IMR-90 (cell line): ENCODE measurements at regions not wholly inside any gene's neighbourhood (a gene's known extent, or its start where the extent isn't known, plus 50 kb on each side); places are given as distances from the start of the nearest gene placed in this dataset.

ENCODE experiments used
- ATAC-seq: fragments of 200-7000 bp; cut with Tn5 transposase; 2 replicates; pipeline ENCODE4 v1.9.1; 2020; ENCODE audit warnings: low read depth, mild to moderate bottlenecking, moderate library complexity
- BruUV-seq: library from RNA; stranded (reverse); fragments of 400-500 nt; replicated peaks from 2 replicates; lab custom pipeline; 2021; lab: Mats Ljungman, UMichigan
- CTCF ChIA-PET: fragments of 300-600 bp; formaldehyde crosslinking; extraction: SDS; loops from one replicate; lab custom pipeline; 2021; ENCODE audit warnings: antibody characterized with exemption; lab: Yijun Ruan, JAX
- POLR2A ChIA-PET: fragments of 300-600 bp; sonication (Branson Sonifier 250); formaldehyde crosslinking; loops from one replicate; lab custom pipeline; 2022; ENCODE audit warnings: antibody characterized with exemption; ENCODE audit not compliant: unreplicated experiment; lab: Charles Lee
- DNase-seq: peaks from one replicate; pipeline ENCODE4 v3.0.0; 2013
- H2AFZ ChIP-seq: replicated peaks from 2 replicates; pipeline ENCODE3; 2013; ENCODE audit warnings: low read length, mild to moderate bottlenecking; ENCODE audit not compliant: poor library complexity
- H2AK5ac ChIP-seq: 2 replicates; pipeline ENCODE4 v1.6.1; 2013; ENCODE audit warnings: low read depth, low read length, inconsistent platforms
- H2AK9ac ChIP-seq: replicated peaks from 2 replicates; pipeline ENCODE3; 2013; ENCODE audit warnings: mild to moderate bottlenecking, low read depth, low read length, moderate library complexity; ENCODE audit not compliant: poor library complexity
- H2BK120ac ChIP-seq: 2 replicates; pipeline ENCODE4 v1.6.1; 2013; ENCODE audit warnings: low read depth, low read length, inconsistent platforms
- H2BK15ac ChIP-seq: 3 replicates; pipeline ENCODE4 v1.6.1; 2013; ENCODE audit warnings: low read depth, low read length, inconsistent platforms
- H2BK20ac ChIP-seq: 2 replicates; pipeline ENCODE4 v1.6.1; 2013; ENCODE audit warnings: low read depth, mild to moderate bottlenecking, inconsistent platforms, low read length, moderate library complexity
- H2BK5ac ChIP-seq: 2 replicates; pipeline ENCODE4 v1.6.1; 2013; ENCODE audit warnings: mild to moderate bottlenecking, low read depth, low read length, inconsistent platforms; ENCODE audit not compliant: poor library complexity, severe bottlenecking
- H3K14ac ChIP-seq: replicated peaks from 2 replicates; pipeline ENCODE4 v1.6.1; 2013; ENCODE audit warnings: low read depth, low read length, inconsistent platforms
- H3K18ac ChIP-seq: 2 replicates; pipeline ENCODE4 v1.6.1; 2013; ENCODE audit warnings: low read depth, low read length, control low read depth
- H3K23ac ChIP-seq: 2 replicates; pipeline ENCODE4 v1.6.1; 2013; ENCODE audit warnings: low read depth, low read length, inconsistent platforms
- H3K27ac ChIP-seq: 2 replicates; pipeline ENCODE4 v1.5.1; 2013; ENCODE audit warnings: mild to moderate bottlenecking, control low read depth, low read length; ENCODE audit not compliant: insufficient read depth
- H3K27me3 ChIP-seq: 2 replicates; pipeline ENCODE4 v1.6.1; 2013; ENCODE audit warnings: low read length; ENCODE audit not compliant: control insufficient read depth, insufficient read depth
- H3K36me3 ChIP-seq: 2 replicates; pipeline ENCODE4 v1.6.1; 2013; ENCODE audit warnings: low read length, mixed read lengths; ENCODE audit not compliant: control insufficient read depth, insufficient read depth
- H3K4ac ChIP-seq: 2 replicates; pipeline ENCODE4 v1.6.1; 2013; ENCODE audit warnings: low read depth, low read length, inconsistent platforms
- H3K4me1 ChIP-seq: 2 replicates; pipeline ENCODE4 v1.6.1; 2013; ENCODE audit warnings: low read length, mixed read lengths; ENCODE audit not compliant: control insufficient read depth, insufficient read depth
- H3K4me2 ChIP-seq: 2 replicates; pipeline ENCODE4 v1.6.1; 2013; ENCODE audit warnings: low read depth, mild to moderate bottlenecking, control low read depth, low read length, moderate library complexity
- H3K4me3 ChIP-seq: 2 replicates; pipeline ENCODE4 v1.5.1; 2013; ENCODE audit warnings: low read depth, mild to moderate bottlenecking, control low read depth, low read length, moderate library complexity; ENCODE audit not compliant: insufficient read depth
- H3K56ac ChIP-seq: 2 replicates; pipeline ENCODE4 v1.6.1; 2013; ENCODE audit warnings: low read length, inconsistent platforms; ENCODE audit not compliant: insufficient read depth; ENCODE audit errors: extremely low read depth
- H3K79me1 ChIP-seq, 2 experiments: 2 replicates each; pipeline ENCODE4 v1.6.1; 2013; ENCODE audit warnings: low read length in 2 of 2, inconsistent platforms in 1 of 2, low read depth in 1 of 2
- H3K9ac ChIP-seq: 2 replicates; pipeline ENCODE4 v1.6.1; 2013; ENCODE audit warnings: low read depth, low read length, control low read depth
- H3K9me1 ChIP-seq: 2 replicates; pipeline ENCODE4 v1.6.1; 2013; ENCODE audit warnings: low read length, inconsistent platforms; ENCODE audit not compliant: insufficient read depth
- H3K9me3 ChIP-seq: 2 replicates; pipeline ENCODE4 v1.6.1; 2013; ENCODE audit warnings: low read length; ENCODE audit not compliant: control insufficient read depth, insufficient read depth
- H4K20me1 ChIP-seq: 2 replicates; pipeline ENCODE4 v1.6.1; 2013; ENCODE audit warnings: low read length, inconsistent platforms; ENCODE audit not compliant: insufficient read depth
- H4K5ac ChIP-seq: 2 replicates; pipeline ENCODE4 v1.6.1; 2013; ENCODE audit warnings: mild to moderate bottlenecking, low read depth, low read length, control low read depth
- H4K8ac ChIP-seq, 2 experiments: 2 replicates each; pipeline ENCODE4 v1.6.1; 2013; ENCODE audit warnings: low read depth in 2 of 2, low read length in 2 of 2, control low read depth in 1 of 2, inconsistent platforms in 1 of 2
- H4K91ac ChIP-seq: 2 replicates; pipeline ENCODE4 v1.6.1; 2013; ENCODE audit warnings: low read depth, low read length, inconsistent platforms; ENCODE audit not compliant: insufficient read depth
- USF2 ChIP-seq: fragments of 150-350 bp; IDR thresholded peaks from 2 replicates; pipeline ENCODE4 v1.6.1; 2017; ENCODE audit warnings: mild to moderate bottlenecking, antibody characterized with exemption, low read length, low read depth
- WGBS, 2 experiments: methylation state at CpG; one replicate each; pipeline versions ENCODE4 v1.1.5 to v1.1.7; 2013; ENCODE audit warnings: missing lambda C conversion rate in 2 of 2; ENCODE audit not compliant: insufficient read length in 1 of 2; ENCODE audit errors: extremely low coverage in 2 of 2; 5-methylcytosine and 5-hydroxymethylcytosine counted together
- dilution Hi-C: fragments of 300-500 bp; cut with HindIII; formaldehyde crosslinking; loops from one replicate; pipeline ENCODE4 v1.14.3; 2018; ENCODE audit warnings: low sequenced_read_pairs; ENCODE audit not compliant: unreplicated experiment
- in situ Hi-C: fragments of 300-500 bp; cut with MboI; formaldehyde crosslinking; loops from 3 replicates; pipeline ENCODE4 v1.14.3; 2019; ENCODE audit warnings: low sequenced_read_pairs, inconsistent platforms, mixed read lengths
- intact Hi-C: fragments of 100-400 bp; cut with micrococcal nuclease; formaldehyde crosslinking; loops from 2 replicates; pipeline ENCODE4 v1.10.0; 2022

- DNase-seq (no peak), ATAC-seq (no peak)
- Histone ChIP-seq H3K4ac (no peak overlapping the region), H4K20me1 (no peaks in the 10 kb centered on the region), H2BK15ac (no peak overlapping the region), H3K9me3 (no peaks in the 10 kb centered on the region), H2BK20ac (no peak overlapping the region), H3K79me1 (no peaks in the 10 kb centered on the region), H3K4me2 (no peak overlapping the region), H4K91ac (no peak overlapping the region), H2BK5ac (no peak overlapping the region), H2AK5ac (no peak overlapping the region), H2AK9ac (no peak overlapping the region), H3K23ac (no peak overlapping the region), H4K8ac (no peak overlapping the region), H3K9me1 (no peaks in the 10 kb centered on the region), H3K18ac (no peak overlapping the region), H3K14ac (no peak overlapping the region), H3K56ac (no peak overlapping the region), H4K5ac (no peak overlapping the region), H3K4me1 (no peaks in the 10 kb centered on the region; the same call in 1 of the 2 replicates), H3K36me3 (no peaks in the 10 kb centered on the region), H3K27me3 (no peaks in the 10 kb centered on the region), H3K27ac (no peak overlapping the region), H3K9ac (no peak overlapping the region), H2AFZ (no peak overlapping the region), H2BK120ac (no peak overlapping the region), H3K4me3 (no peak overlapping the region)
- no CpG with 5 or more reads among the region's 6 CpGs for WGBS, 2 experiments
- BruUV-seq = no TSS peak
- dilution Hi-C loops = no loop called here
- POLR2A ChIA-PET = no interaction called here
- in situ Hi-C loops = no loop called here
- CTCF ChIA-PET = no interaction called here
- intact Hi-C loops = loop anchor here (5.0 kb wide), 1 partner anchor 52 kb away; no protein-coding TSS in a partner anchor
- no peak for TF ChIP-seq USF2
Observed at GRCh38 chr1:219289171-219289570, 115.5 kb downstream of the LYPLAL1 start.
